NCI-H460 (cell line): ENCODE measurements at regions not wholly inside any gene's neighbourhood (a gene's known extent, or its start where the extent isn't known, plus 50 kb on each side); places are given as distances from the start of the nearest gene placed in this dataset.
"Not testable (repeated sequence)": the region's sequence is repeated elsewhere in the genome, so short reads cannot be mapped to it uniquely, and the experiment has no call there.

Experiments used
- DNase-seq: peaks from one replicate; pipeline ENCODE4 v3.0.0-alpha.2; 2016; ENCODE audit warnings: low read depth; ENCODE audit errors: extremely low read depth

DNA sequence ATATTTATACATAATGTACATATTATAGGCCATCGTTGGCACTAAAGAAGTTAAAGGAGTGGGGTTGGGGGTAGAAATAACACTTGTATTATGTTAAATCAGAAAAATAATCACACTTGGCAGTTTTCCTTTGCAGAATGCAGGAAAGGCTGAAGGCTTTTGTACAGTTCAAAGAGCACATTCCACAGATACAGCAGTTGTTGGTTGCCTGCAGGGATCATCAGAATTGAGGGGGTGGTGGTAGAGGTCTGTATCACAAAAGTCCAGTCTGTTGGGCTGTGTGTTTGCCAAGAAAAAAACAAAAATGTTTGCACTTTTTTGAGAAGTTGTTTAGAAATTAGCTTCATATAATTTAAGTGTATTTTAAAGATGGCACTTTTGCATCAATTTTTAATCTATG is 231.8 kb upstream of the FOXP2 start:
- no peak for DNase-seq

- no peak for DNase-seq
Measured at GRCh38 chr7:114181280-114181679, 233.3 kb upstream of the FOXP2 start.

DNA sequence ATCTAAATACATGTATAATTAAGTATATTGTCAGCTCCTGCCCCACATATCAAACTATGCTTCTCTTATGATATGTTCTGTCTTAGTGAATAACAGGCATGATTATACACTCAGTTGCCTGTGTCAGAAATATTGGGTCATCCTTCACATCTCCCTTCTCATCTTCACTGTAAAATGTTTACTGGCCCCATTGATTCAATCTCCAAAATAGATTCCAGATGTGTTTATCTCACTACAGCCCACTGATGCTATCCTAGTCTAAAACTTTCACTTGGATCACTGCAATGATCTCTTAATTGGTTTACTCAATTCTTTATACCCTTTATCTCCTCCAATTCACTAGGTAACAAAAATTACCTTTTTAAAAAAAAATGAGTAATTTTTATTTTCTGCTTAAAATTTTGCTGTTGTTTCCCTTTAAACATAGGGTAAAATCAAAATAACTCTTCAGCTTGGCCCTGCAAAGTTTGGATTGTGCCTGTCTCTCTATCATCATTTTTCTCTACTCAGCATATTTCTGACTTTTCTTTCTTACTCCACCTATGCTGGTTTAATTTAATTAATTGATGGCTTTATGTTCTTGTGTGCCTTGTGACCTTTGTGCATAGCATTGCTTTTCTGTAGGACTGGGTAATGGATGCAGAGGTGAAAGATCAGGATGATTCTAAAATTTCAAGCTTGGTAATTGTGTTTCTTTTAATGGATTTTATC is 233.9 kb upstream of the FOXP2 start:
- no peak for DNase-seq

DNA sequence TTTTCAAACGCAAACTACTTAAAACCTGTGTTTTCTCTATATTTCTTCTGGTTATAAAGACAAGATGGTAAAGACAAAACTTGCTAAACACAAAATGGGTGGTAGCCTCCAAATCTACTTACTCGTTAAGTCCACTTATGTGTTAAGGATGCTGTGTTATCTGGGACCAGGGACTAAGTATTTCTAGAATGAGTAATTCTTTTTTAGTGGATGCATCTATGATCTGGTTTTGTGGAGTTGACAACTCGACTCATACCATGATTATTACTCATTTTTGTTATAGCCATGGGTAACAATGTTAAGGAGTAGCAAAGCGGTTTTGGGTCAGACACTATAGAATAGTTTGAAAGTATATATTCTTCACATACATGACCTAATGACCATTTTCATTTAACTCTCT is 239.5 kb upstream of the FOXP2 start:
- no peak for DNase-seq

DNA sequence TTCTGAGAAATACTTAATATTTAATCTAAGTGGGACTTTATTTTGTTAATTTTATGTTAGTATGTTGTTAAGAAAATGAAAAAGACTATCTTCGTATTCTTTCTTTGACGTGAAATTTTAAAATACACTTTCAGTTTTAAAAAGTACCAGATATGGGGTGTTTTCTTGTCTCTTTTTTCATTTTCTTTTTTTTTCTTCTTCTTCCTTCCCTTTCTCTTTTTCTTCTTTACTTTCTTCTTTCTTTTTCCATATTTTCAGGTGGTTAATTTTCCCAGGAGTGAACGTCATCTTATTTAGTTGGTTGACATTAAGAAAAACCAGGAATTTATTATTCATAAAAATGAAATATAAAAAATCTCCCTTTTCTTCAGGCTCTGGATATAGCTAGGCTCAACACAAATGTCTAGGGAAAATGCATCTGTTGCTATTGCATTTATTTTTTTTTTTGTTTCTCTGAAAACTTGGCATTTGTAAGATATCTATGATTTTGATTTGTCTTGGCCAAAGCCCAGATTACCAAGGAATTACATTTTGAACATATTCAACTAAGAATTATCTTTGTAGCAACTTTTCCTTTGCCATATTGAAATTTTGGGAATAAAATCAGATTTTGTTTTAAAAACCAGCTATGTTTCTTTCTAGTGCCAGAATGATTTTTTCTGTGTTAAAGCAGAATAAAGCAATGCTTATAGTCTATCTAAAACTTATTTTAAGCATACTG is 241.3 kb upstream of the FOXP2 start:
- DNase-seq = no peak

GRCh38 chr7:114169389-114169788 is 245.2 kb upstream of the FOXP2 start:
- not testable (repeated sequence) for DNase-seq

DNA sequence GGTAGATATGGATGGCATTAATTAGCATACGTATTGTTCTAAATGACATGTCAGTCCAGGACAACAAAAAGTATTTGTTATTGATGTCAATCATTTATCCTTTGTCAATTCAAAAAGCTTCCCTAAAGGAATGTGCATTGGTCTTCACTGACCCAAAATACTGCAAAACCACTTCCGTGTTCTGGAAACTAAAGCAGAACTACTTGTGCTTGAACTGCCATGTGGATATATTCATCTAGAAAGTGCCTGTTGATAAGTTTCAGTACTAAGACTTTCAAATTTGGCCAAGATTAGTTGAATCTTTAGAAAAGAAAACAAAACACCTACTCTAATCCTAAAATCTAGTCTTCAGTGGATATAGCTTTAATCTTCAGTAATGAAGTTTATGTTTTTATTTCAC is 242.1 kb upstream of the PPP1R3A start:
- DNase-seq = no peak

GRCh38 chr7:114158854-114159253 is 240.0 kb upstream of the PPP1R3A start:
- DNase-seq = no peak

GRCh38 chr7:114158275-114158674 is 239.5 kb upstream of the PPP1R3A start:
- no peak for DNase-seq

DNA sequence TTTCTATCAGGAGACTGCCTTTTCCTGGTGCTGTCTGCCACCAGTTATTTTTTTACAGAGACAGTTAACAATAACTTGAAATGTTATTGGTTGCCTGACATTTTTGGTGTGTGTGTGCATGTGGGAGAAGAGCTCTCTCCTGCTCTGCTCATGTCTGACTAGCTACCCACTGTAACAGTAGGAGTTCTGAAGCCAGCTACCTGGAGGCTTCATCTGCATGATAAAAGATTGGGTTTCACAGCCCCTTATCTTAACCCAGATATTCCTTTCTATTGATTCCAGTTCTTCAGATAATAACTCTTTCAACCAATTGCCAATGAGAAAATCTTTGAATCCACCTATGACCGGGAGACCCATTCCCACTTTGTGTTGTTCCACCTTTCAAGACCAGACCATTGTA is 237.4 kb upstream of the PPP1R3A start:
- no peak for DNase-seq

GRCh38 chr7:114155116-114156110 is 236.6 kb upstream of the PPP1R3A start:
- no peak for DNase-seq

GRCh38 chr7:114153700-114154099 is 234.9 kb upstream of the PPP1R3A start:
- no peak for DNase-seq

DNA sequence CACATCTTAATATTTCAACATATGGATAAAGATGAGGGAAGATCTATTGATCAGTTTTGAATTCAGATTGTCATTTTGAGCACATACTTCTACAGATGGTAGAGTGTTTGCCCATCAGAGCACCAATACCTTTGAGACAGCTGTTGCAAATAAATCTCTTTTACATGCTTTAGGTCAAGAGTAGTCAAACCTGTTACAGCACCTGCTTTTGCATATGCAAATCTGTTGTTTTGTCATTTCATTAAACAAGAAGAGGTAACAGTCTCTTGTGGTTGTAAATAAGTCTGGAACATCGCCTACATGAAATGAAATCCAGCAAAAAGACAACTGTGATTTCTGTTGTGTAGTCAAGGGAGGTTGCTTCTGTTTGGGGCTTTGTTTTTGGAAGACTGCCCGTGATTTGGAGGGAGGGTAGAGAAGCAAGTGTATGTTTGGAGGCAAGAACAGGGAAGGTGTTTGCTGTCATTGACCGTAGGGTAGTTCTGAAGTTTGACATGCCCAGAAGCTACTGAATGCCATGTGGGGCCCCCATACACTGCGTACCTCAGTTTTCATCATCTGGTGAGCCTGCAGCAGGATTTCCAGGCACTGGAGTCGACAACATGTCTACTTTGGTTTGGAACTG is 233.6 kb upstream of the PPP1R3A start:
- no peak for DNase-seq

DNA sequence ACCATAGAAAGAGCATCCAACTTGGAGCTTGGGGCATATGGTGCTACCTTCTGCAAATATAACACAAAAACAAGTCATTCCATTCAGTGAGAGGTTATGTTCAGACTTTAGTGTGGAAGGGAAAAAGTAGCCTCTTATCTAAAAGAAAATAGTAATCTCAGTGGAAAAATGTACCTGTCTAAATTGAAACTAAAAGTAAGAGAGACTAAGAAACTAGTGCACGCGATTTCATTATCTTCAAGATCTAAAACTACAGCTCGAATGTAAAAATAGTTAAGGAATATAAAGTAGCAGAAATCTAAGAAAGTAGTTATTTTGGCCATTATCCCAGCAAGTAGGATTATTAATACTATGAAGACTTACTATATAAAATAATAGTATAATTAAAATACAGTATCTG is 233.0 kb upstream of the PPP1R3A start:
- no peak for DNase-seq

GRCh38 chr7:114150689-114151088 is 231.9 kb upstream of the PPP1R3A start:
- DNase-seq = no peak

DNA sequence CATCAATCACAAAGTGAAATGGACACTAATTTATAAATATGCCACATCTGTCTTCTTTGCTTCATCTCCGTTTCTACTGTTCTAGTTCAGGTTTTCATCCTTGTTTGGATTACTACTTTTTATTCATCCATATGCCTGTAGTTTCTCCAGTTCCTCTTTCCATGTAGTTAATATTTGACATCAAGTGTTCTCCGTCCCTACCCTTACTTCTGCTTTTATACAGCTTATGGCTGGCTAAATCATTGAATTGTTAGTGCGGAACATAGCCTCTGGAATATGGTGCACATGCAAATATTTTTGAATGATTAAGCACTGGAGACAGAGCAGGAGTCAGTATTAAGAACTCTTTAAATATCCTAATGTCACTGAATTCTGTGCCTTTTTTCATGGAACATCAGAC is 230.0 kb upstream of the PPP1R3A start:
- no peak for DNase-seq

- no peak for DNase-seq
Measured at GRCh38 chr7:114141415-114141814, 222.6 kb upstream of the PPP1R3A start.

DNA sequence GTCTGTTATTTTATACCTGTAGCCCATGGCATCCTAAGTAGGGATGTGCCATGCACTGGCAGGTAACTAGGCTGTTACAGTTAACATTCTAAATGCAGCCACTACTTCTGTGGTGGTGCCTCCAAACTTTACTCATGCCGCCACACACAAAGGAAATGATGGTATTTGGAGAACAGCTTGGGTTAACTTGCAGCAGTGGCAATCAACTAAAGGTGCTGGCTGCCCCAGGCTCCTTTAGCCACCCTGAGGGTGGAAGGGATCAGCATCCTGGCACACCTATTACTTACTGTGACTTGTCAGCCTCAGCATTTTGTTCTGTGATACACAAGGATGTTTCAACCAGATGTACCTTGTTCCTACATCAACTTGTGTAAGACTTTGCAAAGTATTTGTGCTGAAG is 221.8 kb upstream of the PPP1R3A start:
- no peak for DNase-seq

DNA sequence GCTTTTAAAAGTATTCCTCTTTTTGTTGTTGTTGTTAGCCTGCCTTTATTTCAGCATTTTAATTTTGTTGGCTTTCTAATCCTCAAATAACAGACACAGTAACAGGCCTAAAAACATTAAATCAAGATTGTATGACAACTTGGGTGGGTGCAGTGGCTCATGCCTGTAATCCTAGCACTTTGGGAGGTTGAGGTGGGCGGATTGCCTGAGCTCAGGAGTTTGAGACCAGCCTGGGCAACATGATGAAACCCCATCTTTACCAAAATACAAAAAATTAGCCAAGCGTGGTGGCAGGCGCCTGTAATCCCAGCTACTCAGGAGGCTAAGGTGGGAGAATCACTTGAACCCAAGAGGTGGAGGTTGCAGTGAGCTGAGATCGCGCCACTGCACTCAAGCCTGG is 220.9 kb upstream of the PPP1R3A start:
- not testable (repeated sequence) for DNase-seq

- no peak for DNase-seq
Measured at GRCh38 chr7:114138587-114138986, 219.8 kb upstream of the PPP1R3A start.

DNA sequence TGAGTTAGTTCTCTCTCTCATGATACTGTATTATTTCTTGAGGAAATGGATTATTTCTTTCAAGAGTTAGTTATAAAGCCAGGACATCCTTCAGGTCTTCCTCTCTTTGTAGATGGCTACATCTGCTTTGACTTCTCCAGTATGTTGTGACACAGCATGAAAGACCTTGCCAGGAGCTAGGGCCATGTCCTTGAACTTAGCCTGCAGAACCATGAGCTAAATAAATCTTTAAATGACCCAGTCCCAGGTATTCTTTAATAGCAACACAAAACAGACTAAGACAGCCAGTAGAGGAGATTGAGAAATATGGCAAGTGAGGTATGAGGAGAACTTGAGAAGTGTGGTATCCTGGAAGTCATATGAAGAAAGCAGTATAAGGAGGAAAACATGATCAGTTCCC is 214.9 kb upstream of the PPP1R3A start:
- DNase-seq = no peak
